PC-3 (cell line): ENCODE measurements at regions not wholly inside any gene's neighbourhood (a gene's known extent, or its start where the extent isn't known, plus 50 kb on each side); places are given as distances from the start of the nearest gene placed in this dataset.

Experiments used
- EZH2 ChIP-seq: fragments of 300-600 bp; sonication (generic); IDR thresholded peaks from one replicate; pipeline ENCODE4 v1.6.1; 2017; ENCODE audit warnings: antibody characterized with exemption, mild to moderate bottlenecking, low read length; ENCODE audit not compliant: unreplicated experiment
- EZH2phosphoT487 ChIP-seq: fragments of 300-600 bp; sonication (generic); IDR thresholded peaks from 2 replicates; pipeline ENCODE4 v1.6.1; 2018; ENCODE audit warnings: mild to moderate bottlenecking, antibody characterized with exemption, low read length, borderline replicate concordance

- TF ChIP-seq EZH2 (no peak), EZH2phosphoT487 (no peak)
These were observed 431.1 kb upstream of the ANO3 start for GRCh38 chr11:25900814-25901213.
